BLaER1 treated with 17β-estradiol and CSF1 and Interleukin-3, amounts not matched to agents 10 nM and 100 nM (cell line): ENCODE measurements at regions not wholly inside any gene's neighbourhood (a gene's known extent, or its start where the extent isn't known, plus 50 kb on each side); places are given as distances from the start of the nearest gene placed in this dataset.

Experiments
- H3K27ac ChIP-seq, 11 experiments: shearing (Covaris generic); formaldehyde crosslinking; 2 replicates each; pipeline ENCODE4 v1.8.1; 2022
- H3K27me3 ChIP-seq, 11 experiments: shearing (Covaris generic); formaldehyde crosslinking; 2 replicates each; pipeline ENCODE4 v1.8.1; 2022
- H3K36me3 ChIP-seq, 11 experiments: shearing (Covaris generic); formaldehyde crosslinking; 2 replicates each; pipeline ENCODE4 v1.8.1; 2022
- H3K4me1 ChIP-seq, 10 experiments: shearing (Covaris generic); formaldehyde crosslinking; 2 replicates each; pipeline ENCODE4 v1.8.1; 2022
- H3K4me2 ChIP-seq, 11 experiments: shearing (Covaris generic); formaldehyde crosslinking; 2 replicates each; pipeline ENCODE4 v1.8.1; 2022
- H3K4me3 ChIP-seq, 10 experiments: shearing (Covaris generic); formaldehyde crosslinking; 2 replicates each; pipeline ENCODE4 v1.8.1; 2022
- H3K9ac ChIP-seq, 11 experiments: shearing (Covaris generic); formaldehyde crosslinking; 2 replicates each; pipeline ENCODE4 v1.8.1; 2022
- H3K9me3 ChIP-seq, 11 experiments: shearing (Covaris generic); formaldehyde crosslinking; replicated peaks in 1 of 11; 2 replicates each; pipeline ENCODE4 v1.8.1; 2022
- H4K20me1 ChIP-seq, 11 experiments: shearing (Covaris generic); formaldehyde crosslinking; 2 replicates each; pipeline ENCODE4 v1.8.1; 2022
- Cebpa-rat ChIP-seq, 11 experiments: shearing (Covaris generic); IDR thresholded peaks; 2 replicates each; pipeline ENCODE4 v1.8.1; 2022

DNA sequence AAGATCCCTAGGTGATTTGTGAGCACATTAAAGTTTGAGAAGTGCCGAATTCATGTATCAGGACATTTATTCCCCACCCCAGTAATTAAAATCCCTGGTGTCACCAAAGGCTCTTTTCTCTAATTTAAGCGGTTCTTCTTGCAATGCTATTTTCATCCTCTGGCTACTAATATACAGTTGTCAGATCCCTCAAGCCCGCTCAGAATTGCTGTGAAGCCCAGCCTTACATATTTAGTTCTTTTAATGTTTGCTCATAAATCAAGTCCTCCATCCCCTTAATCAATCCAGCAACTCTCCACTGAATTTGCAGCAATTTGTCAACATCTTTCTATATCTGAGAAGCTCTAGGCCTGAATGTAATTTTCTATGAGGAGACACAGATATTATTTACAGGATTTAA is 437.9 kb downstream of the PIK3C3 start:
- H3K4me1 ChIP-seq, result no peaks in the 10 kb centered on the region
- H3K27ac ChIP-seq, result no peak overlapping the region
- no peaks in the 10 kb centered on the region for H4K20me1 ChIP-seq
- H3K36me3 ChIP-seq, result no peaks in the 10 kb centered on the region
- H3K9ac ChIP-seq, result no peak overlapping the region
- no peaks in the 10 kb centered on the region for H3K27me3 ChIP-seq
- H3K4me3 ChIP-seq, result no peak overlapping the region
- TF ChIP-seq Cebpa-rat (IDR thresholded peaks at IDR 0.05), result no peak
- H3K4me2 ChIP-seq, result no peak overlapping the region
- no peaks in the 10 kb centered on the region for H3K9me3 ChIP-seq

DNA sequence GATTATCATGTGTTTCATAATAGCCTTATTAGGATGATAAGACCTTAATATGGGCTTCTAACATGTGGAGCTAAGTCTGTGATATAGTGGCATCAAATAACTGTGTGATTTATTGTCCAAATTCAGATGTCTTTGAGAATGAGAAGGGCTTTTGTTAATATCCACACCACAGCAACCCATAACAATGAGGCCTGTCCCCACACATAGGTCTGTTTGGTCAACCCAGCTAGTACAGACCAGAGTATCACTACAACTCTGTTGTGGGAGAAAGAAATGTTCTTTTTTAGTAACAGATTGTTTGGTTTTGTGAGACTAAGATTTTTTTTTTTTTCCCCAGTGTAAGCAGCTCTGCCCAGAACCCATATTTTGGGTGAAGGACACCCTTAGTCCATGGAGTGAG is 439.2 kb downstream of the PIK3C3 start:
- no peak for TF ChIP-seq Cebpa-rat (IDR thresholded peaks at IDR 0.05)
- Histone ChIP-seq H3K4me1 (no peaks in the 10 kb centered on the region), H3K36me3 (no peaks in the 10 kb centered on the region), H4K20me1 (no peaks in the 10 kb centered on the region), H3K27ac (no peak overlapping the region), H3K4me3 (no peak overlapping the region), H3K4me2 (no peak overlapping the region), H3K27me3 (no peaks in the 10 kb centered on the region), H3K9ac (no peak overlapping the region), H3K9me3 (no peaks in the 10 kb centered on the region)

DNA sequence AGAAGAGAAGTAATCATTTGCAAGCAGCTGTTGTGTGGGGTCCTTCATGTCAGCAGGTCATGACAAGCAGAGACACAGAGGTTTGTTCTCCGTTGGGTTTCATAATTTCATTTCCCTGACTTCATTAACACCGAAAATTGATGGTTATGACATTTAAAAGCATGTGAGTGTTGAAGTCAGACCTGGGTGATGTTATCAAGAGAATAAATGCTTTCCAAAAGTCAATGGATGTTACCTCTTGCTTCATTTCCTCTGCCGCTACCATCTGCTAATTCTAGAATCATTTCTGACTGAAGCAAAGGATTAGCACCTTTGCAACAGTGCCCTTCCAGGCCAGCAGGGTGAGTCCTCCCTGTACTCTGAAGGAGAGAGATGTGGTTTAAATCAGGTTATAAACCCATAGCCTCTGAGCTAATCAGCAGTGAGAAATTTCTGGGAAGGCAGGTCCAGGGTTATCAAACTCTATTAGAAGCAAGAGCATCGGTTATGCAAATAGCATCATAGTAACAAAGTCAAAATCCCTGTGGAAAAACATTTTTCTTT is 446.2 kb downstream of the PIK3C3 start:
- Histone ChIP-seq H3K4me2 (no peak overlapping the region), H3K36me3 (no peaks in the 10 kb centered on the region), H4K20me1 (no peaks in the 10 kb centered on the region), H3K9me3 (no peaks in the 10 kb centered on the region), H3K4me1 (no peaks in the 10 kb centered on the region), H3K4me3 (no peak overlapping the region), H3K9ac (no peak overlapping the region), H3K27ac (no peak overlapping the region), H3K27me3 (no peaks in the 10 kb centered on the region)
- no peak for TF ChIP-seq Cebpa-rat (IDR thresholded peaks at IDR 0.05)

DNA sequence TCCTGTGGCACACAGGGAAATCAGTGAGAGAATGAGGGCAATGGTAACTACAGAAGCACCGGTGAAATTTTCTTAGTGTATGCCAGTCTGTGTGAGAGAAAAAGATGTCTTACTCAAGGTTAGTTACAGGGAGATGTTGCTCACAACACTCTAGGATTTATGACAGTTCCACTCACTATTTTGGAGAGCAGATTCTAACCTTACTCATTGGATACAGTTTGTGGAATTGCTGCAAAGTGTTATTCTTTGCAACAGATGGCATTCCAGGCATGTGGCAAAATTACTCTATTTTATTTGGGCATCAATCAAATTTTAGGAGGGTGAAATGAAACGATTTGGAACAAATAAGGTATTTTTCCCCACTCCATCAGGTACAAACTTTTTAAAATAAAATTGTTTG is 449.1 kb downstream of the PIK3C3 start:
- H3K9me3 ChIP-seq, result peaks cover 9 to 19% (median 15%) of the 10 kb centered on the region in 11 experiments
- no peak overlapping the region for H3K4me3 ChIP-seq
- no peaks in the 10 kb centered on the region for H3K36me3 ChIP-seq
- no peak for TF ChIP-seq Cebpa-rat (IDR thresholded peaks at IDR 0.05)
- no peaks in the 10 kb centered on the region for H4K20me1 ChIP-seq
- H3K4me2 ChIP-seq, result no peak overlapping the region
- no peak overlapping the region for H3K27ac ChIP-seq
- H3K27me3 ChIP-seq, result no peaks in the 10 kb centered on the region
- no peaks in the 10 kb centered on the region for H3K4me1 ChIP-seq
- no peak overlapping the region for H3K9ac ChIP-seq

DNA sequence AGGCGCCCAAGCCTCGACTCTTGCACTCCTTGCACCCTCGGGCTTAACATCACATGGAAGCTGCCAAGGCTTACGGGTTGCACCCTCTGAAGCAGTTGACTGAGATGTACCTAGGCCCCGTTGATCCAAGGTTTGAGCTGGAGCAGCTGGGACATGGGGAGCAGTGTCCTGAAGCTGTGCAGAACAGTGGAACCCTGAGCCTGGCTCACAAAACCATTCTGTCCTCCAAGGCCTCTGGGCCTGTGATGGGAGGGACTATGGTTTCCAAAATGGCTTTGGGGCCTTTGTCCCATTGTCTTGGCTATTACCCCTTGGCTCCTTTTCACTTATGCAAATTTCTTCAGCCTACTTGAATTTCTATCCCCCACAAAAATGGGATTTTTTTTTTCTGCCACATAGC is 454.0 kb downstream of the PIK3C3 start:
- no peaks in the 10 kb centered on the region for H3K27me3 ChIP-seq
- no peaks in the 10 kb centered on the region for H3K4me1 ChIP-seq
- H3K27ac ChIP-seq, result no peak overlapping the region
- no peak for TF ChIP-seq Cebpa-rat (IDR thresholded peaks at IDR 0.05)
- H3K4me2 ChIP-seq, result no peak overlapping the region
- H4K20me1 ChIP-seq, result no peaks in the 10 kb centered on the region
- no peak overlapping the region for H3K4me3 ChIP-seq
- peaks cover 20 to 30% (median 25%) of the 10 kb centered on the region in 11 experiments for H3K9me3 ChIP-seq
- H3K9ac ChIP-seq, result no peak overlapping the region
- H3K36me3 ChIP-seq, result no peaks in the 10 kb centered on the region

DNA sequence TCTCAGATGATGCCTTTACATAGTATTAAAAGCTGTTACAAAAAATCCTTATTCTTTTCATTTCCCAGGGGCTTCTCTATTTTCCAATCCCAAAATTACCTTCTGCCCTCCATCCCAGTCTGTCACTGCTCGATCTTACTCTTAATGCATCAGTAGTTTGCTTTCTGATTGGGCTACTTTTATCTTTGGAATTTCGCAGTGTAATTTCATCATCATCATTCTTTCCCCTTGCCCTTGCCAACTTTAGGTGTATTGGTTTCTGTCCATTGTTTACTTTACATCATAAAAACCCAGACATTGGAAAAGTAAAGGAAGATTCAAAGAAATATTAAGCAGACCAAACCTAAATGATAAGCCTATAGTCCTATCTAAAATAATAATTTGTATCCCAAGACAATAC is 457.2 kb downstream of the PIK3C3 start:
- no peak for TF ChIP-seq Cebpa-rat (IDR thresholded peaks at IDR 0.05)

DNA sequence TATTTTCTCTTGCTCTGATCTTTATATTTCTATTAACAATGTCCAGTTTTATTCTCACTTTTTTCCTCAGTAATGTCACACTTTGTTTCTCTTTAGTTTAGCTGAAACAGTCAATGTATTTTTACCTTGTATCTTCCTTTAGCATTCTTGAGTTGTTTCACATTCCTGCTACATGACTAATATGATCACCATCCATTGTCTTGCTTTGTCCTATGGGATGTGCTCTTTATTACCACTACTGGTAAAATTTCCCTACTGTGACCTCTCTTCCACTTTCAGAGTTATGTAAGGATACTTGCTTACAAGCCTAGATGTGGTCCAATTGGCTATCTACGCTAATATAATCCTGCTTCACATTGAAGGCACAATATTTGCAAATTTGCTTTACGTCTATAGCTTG is 457.9 kb downstream of the PIK3C3 start:
- Histone ChIP-seq H3K27me3 (no peaks in the 10 kb centered on the region), H4K20me1 (no peaks in the 10 kb centered on the region), H3K36me3 (no peaks in the 10 kb centered on the region), H3K9ac (no peak overlapping the region), H3K4me3 (no peak overlapping the region), H3K4me1 (no peaks in the 10 kb centered on the region), H3K27ac (no peak overlapping the region), H3K4me2 (no peak overlapping the region), H3K9me3 (peaks cover 20 to 25% (median 22%) of the 10 kb centered on the region in 11 experiments)
- no peak for TF ChIP-seq Cebpa-rat (IDR thresholded peaks at IDR 0.05)

More for the DNA sequence above, 457.2 kb downstream of the PIK3C3 start:
- Histone ChIP-seq H3K9me3 (peaks cover 20 to 30% (median 25%) of the 10 kb centered on the region in 11 experiments), H3K4me3 (no peak overlapping the region), H3K27ac (no peak overlapping the region), H3K27me3 (no peaks in the 10 kb centered on the region), H4K20me1 (no peaks in the 10 kb centered on the region), H3K4me1 (no peaks in the 10 kb centered on the region), H3K4me2 (no peak overlapping the region), H3K9ac (no peak overlapping the region), H3K36me3 (no peaks in the 10 kb centered on the region)

DNA sequence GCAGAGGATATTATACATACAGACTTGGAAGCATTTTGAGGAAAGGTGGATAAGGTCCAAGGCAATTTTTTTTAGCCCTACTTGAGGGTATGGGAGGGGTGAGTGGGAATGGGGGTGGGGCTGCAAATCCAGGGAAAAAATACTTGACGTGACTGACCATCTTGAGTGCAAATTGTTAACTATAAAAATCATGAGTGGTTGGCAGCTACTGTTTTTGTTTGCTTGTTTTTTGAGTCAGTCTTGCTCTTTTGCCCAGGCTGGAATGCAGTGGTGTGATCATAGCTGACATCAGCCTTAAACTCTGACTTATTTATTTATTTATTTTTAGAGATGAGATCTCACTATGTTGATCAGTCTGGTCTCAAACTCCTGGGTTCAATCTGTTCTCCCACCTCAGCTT is 458.8 kb downstream of the PIK3C3 start:
- Histone ChIP-seq H3K9me3 (peaks cover 11 to 16% (median 13%) of the 10 kb centered on the region in 11 experiments), H3K4me3 (no peak overlapping the region), H4K20me1 (no peaks in the 10 kb centered on the region), H3K4me1 (no peaks in the 10 kb centered on the region), H3K27ac (no peak overlapping the region), H3K4me2 (no peak overlapping the region), H3K27me3 (no peaks in the 10 kb centered on the region), H3K36me3 (no peaks in the 10 kb centered on the region), H3K9ac (no peak overlapping the region)
- no peak for TF ChIP-seq Cebpa-rat (IDR thresholded peaks at IDR 0.05)

DNA sequence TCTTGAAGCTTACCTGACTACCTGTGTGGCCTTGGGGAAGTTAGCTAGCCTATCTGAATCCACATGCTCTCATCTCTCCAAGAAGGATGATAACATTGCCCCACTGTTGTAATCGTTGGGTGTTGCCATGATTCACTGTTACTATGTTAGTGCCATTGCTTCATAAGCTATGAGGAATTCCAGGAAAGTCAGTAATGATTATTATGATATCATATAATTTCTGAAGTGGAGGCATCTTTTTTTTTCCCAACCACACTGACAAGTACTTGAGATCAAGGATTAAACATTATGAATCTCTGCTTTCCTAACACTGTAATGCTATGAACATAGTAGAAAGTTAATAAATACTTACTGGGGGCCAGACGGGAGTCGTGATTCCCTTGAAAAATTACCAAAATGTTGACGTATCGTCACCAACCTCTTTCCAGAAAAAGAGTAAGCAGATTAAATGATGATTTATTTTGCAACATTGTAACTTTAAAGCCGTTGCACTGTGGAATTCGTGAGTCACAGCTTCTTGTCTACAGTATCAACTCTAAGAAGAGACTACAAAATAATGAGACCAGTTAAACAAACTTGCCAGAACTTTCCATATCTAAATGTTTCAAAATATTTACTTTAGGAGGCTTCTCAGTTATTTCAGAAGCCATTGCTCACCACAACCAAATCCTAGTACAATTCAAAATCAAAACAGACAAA is 459.9 kb downstream of the PIK3C3 start:
- no peak for TF ChIP-seq Cebpa-rat (IDR thresholded peaks at IDR 0.05)
- Histone ChIP-seq H3K4me2 (no peak overlapping the region), H3K27ac (no peak overlapping the region), H3K9me3 (peaks cover under 1 to 5% (median 3%) of the 10 kb centered on the region in 11 experiments; a peak in 15 of 22 replicates), H4K20me1 (no peaks in the 10 kb centered on the region), H3K4me1 (no peaks in the 10 kb centered on the region), H3K27me3 (no peaks in the 10 kb centered on the region), H3K36me3 (no peaks in the 10 kb centered on the region), H3K9ac (no peak overlapping the region), H3K4me3 (no peak overlapping the region)

DNA sequence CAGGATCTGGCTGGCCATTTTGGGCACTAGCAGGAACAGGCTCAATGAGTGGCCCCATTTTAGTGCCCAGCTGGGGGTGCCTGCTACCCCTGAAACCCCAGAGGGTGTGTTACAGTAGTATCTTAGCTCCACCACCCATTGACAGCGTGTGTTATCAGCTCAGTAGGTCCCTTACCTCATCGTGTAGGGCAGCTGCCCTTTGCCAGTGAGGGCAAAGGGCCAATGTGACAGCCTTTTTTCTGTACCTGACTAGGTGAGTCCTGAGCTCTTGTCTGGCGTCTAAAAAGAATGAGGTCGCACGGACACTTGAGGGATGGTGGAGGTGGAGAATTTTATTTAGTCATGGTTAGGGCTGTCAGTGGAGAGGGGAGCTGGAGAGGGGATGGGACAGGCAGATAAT is 462.2 kb downstream of the PIK3C3 start:
- Histone ChIP-seq H3K36me3 (no peaks in the 10 kb centered on the region), H3K27ac (no peak overlapping the region), H4K20me1 (no peaks in the 10 kb centered on the region), H3K4me1 (no peaks in the 10 kb centered on the region), H3K9me3 (no peaks in the 10 kb centered on the region; a peak in 1 of 22 replicates), H3K27me3 (no peaks in the 10 kb centered on the region), H3K4me3 (no peak overlapping the region), H3K4me2 (no peak overlapping the region), H3K9ac (no peak overlapping the region)
- TF ChIP-seq Cebpa-rat (IDR thresholded peaks at IDR 0.05), result no peak
